Loucy (cell line): ENCODE measurements at regions not wholly inside any gene's neighbourhood (a gene's known extent, or its start where the extent isn't known, plus 50 kb on each side); places are given as distances from the start of the nearest gene placed in this dataset.

Experiments
- H2AFZ ChIP-seq: fragments of 200-600 bp; sonication (generic); 2 replicates; pipeline ENCODE4 v1.6.0; 2016; ENCODE audit warnings: antibody characterized with exemption, mild to moderate bottlenecking, low read length, moderate library complexity
- H3F3A ChIP-seq: fragments of 200-600 bp; 2 replicates; pipeline ENCODE4 v1.6.0; 2016; ENCODE audit warnings: antibody characterized with exemption, low read depth, mild to moderate bottlenecking
- H3K27me3 ChIP-seq: fragments of 200-600 bp; sonication (generic); 2 replicates; pipeline ENCODE4 v1.6.1; 2014; ENCODE audit warnings: low read length, mild to moderate bottlenecking; ENCODE audit not compliant: insufficient read depth, poor library complexity, severe bottlenecking
- H3K36me3 ChIP-seq: fragments of 200-600 bp; sonication (generic); 2 replicates; pipeline ENCODE4 v1.6.1; 2016; ENCODE audit warnings: low read length; ENCODE audit not compliant: insufficient read depth
- H3K4me1 ChIP-seq: fragments of 200-600 bp; sonication (generic); 2 replicates; pipeline ENCODE4 v1.5.1; 2014; ENCODE audit warnings: low read length, mild to moderate bottlenecking; ENCODE audit not compliant: insufficient read depth, poor library complexity, severe bottlenecking
- H3K4me2 ChIP-seq: fragments of 200-600 bp; sonication (generic); 2 replicates; pipeline ENCODE4 v1.6.0; 2014; ENCODE audit warnings: antibody characterized with exemption, low read length, low read depth, mild to moderate bottlenecking; ENCODE audit not compliant: poor library complexity, severe bottlenecking
- H3K4me3 ChIP-seq: fragments of 200-600 bp; sonication (generic); 2 replicates; pipeline ENCODE4 v1.5.1; 2014; ENCODE audit warnings: low read length, mild to moderate bottlenecking, mixed read lengths; ENCODE audit not compliant: poor library complexity, severe bottlenecking
- H3K79me2 ChIP-seq: fragments of 200-600 bp; sonication (generic); 2 replicates; pipeline ENCODE4 v1.6.1; 2014; ENCODE audit warnings: low read length; ENCODE audit not compliant: insufficient read depth
- H3K9ac ChIP-seq: fragments of 200-600 bp; sonication (generic); 2 replicates; pipeline ENCODE4 v1.6.0; 2014; ENCODE audit warnings: mild to moderate bottlenecking, low read depth, low read length, moderate library complexity; ENCODE audit not compliant: poor library complexity, severe bottlenecking
- H3K9me2 ChIP-seq: fragments of 200-600 bp; sonication (generic); replicated peaks from 2 replicates; pipeline ENCODE4 v1.6.1; 2016; ENCODE audit warnings: low read depth, low read length, mixed read lengths
- H3K9me3 ChIP-seq: fragments of 200-600 bp; sonication (generic); 2 replicates; pipeline ENCODE4 v1.6.1; 2014; ENCODE audit warnings: mild to moderate bottlenecking, antibody characterized with exemption, low read length, low read depth; ENCODE audit not compliant: insufficient read depth
- H4K20me1 ChIP-seq: fragments of 200-600 bp; sonication (generic); 2 replicates; pipeline ENCODE4 v1.6.0; 2014; ENCODE audit warnings: antibody characterized with exemption, low read length, mild to moderate bottlenecking; ENCODE audit not compliant: insufficient read depth, poor library complexity, severe bottlenecking
- CTCF ChIP-seq: fragments of 200-600 bp; sonication (generic); conservative IDR thresholded peaks from 2 replicates; pipeline ENCODE4 v1.5.1; 2014; ENCODE audit warnings: mild to moderate bottlenecking, antibody characterized with exemption, low read length
- EZH2phosphoT487 ChIP-seq: fragments of 200-600 bp; IDR thresholded peaks from 2 replicates; pipeline ENCODE4 v1.6.1; 2018; ENCODE audit warnings: antibody characterized with exemption, mild to moderate bottlenecking, moderate library complexity, borderline replicate concordance

DNA sequence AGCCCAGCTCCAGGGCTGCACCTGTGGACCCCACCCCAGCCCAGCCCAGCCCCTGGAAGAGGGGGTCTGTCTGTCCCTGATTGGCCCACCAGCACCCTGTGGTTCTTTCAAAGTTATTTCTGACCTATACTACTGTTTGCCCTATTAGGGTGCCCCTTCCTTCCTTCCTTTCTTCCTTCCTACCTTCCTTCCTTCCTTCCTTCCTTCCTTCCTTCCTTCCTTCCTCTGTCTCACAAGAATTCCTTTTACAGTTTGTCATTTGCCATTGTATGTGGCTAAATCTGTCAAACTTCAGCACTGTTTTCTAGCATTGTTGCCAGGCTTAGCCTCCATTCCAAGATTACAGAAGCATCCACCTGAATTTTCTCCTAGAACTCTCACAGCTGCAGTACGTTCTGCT lies 66.9 kb downstream of the KLF15 start:
- Histone ChIP-seq H3K4me1 (peaks cover 6% of the 10 kb centered on the region), H3K79me2 (no peaks in the 10 kb centered on the region), H3K27me3 (no peaks in the 10 kb centered on the region), H3K9ac (no peak overlapping the region), H3K9me2 (no peaks in the 10 kb centered on the region), H3K36me3 (no peaks in the 10 kb centered on the region), H3K9me3 (no peaks in the 10 kb centered on the region), H4K20me1 (no peaks in the 10 kb centered on the region), H3K4me2 (no peak overlapping the region), H2AFZ (no peak overlapping the region), H3F3A (no peaks in the 10 kb centered on the region), H3K4me3 (no peak overlapping the region)
- TF ChIP-seq EZH2phosphoT487 (no peak), CTCF (no peak)

DNA sequence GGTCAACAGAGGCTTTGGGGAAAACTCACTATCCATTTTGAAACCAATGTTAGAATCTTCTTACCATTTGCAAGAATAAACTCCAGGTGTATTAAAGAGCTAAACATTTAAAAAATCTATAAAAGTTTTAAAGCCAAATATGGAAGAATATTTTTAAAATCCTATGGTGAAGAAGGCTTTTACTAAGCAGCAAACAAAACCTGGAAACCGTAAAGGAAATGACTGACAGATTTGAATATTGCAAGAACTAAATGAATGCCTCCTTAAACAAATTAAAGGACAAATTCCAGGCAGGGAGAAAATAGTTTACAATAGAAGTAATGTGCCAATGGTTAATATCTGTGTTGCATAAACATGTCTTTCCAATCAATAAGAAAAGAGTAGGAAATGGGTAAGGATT lies 68.1 kb downstream of the KLF15 start:
- TF ChIP-seq EZH2phosphoT487: no peak
- TF ChIP-seq CTCF: no peak

DNA sequence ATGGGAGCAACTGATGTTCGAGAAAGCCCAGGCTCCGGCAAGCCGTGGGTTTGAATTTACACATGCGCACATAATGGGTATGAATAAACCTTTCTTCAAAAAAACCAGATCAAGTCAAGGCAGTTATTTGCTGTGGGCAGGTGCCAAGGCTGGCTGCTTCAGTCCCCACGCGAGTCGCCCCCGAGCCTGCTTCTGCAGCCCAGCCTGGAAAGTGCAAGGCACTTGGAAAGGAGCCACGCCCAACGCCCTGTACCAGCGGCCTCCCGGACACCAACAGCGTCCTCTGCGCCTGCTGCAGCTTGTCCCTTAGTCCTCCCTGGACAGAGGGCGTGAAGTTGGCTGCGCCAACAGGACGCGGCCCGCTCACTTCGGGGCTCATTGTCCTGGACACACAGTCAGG lies 68.9 kb downstream of the KLF15 start:
- no peaks in the 10 kb centered on the region for H3F3A ChIP-seq
- no peak overlapping the region for H3K4me2 ChIP-seq
- H2AFZ ChIP-seq: no peak overlapping the region

More for the DNA sequence above, 68.1 kb downstream of the KLF15 start:
- Histone ChIP-seq H3K4me1 (peaks cover 6% of the 10 kb centered on the region), H2AFZ (no peak overlapping the region), H3K79me2 (no peaks in the 10 kb centered on the region), H3K9ac (no peak overlapping the region), H4K20me1 (no peaks in the 10 kb centered on the region), H3F3A (no peaks in the 10 kb centered on the region), H3K9me3 (no peaks in the 10 kb centered on the region), H3K36me3 (no peaks in the 10 kb centered on the region), H3K9me2 (no peaks in the 10 kb centered on the region), H3K4me2 (no peak overlapping the region), H3K27me3 (no peaks in the 10 kb centered on the region), H3K4me3 (no peak overlapping the region)

DNA sequence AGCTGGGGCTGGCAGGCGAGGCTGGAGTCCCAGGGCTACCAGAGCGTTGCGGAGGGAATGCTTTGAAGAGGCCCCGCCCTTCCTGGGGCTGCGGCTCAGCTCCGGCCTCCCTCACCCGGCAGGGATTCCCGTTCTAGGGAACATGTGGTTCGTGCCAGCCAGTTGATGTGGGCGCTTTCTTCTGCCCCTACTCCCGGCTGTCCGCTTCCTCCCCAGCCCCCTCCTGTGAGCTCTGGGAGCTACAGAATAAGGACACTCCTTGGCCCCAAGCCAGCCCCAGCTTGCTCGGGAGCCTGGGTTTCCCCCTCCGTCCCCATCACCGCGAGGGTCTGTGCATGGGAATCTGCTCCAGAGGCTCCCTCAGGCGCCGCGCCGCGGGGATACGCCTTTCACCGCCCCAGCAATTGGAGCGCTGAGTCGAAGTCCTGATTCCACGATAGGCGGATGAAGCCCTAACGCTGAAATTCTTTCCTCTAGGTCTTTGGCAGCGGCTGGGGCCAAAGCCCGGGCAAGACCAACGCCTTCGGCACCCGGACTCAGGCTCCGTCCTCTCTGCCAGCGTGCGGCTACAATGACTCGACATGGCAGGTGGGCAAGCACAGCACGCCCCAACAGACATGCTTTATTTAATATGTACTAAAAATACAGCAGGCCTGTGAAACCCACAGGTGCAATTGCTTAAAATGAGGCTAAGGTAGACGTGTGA lies 69.5 kb downstream of the KLF15 start:
- H3K9me2 ChIP-seq: no peaks in the 10 kb centered on the region
- H4K20me1 ChIP-seq: no peaks in the 10 kb centered on the region
- H3K4me2 ChIP-seq: no peak overlapping the region
- no peaks in the 10 kb centered on the region for H3F3A ChIP-seq
- H3K9me3 ChIP-seq: no peaks in the 10 kb centered on the region
- H3K4me3 ChIP-seq: no peak overlapping the region
- H3K4me1 ChIP-seq: peaks cover 6% of the 10 kb centered on the region
- H3K36me3 ChIP-seq: no peaks in the 10 kb centered on the region
- no peak overlapping the region for H3K9ac ChIP-seq
- H3K27me3 ChIP-seq: no peaks in the 10 kb centered on the region
- H3K79me2 ChIP-seq: no peaks in the 10 kb centered on the region
- no peak overlapping the region for H2AFZ ChIP-seq
- TF ChIP-seq CTCF (no peak), EZH2phosphoT487 (no peak)

More for the DNA sequence above, 68.9 kb downstream of the KLF15 start:
- Histone ChIP-seq H3K27me3 (no peaks in the 10 kb centered on the region), H3K4me1 (peaks cover 6% of the 10 kb centered on the region), H3K9ac (no peak overlapping the region), H3K9me2 (no peaks in the 10 kb centered on the region), H3K4me3 (no peak overlapping the region), H4K20me1 (no peaks in the 10 kb centered on the region), H3K9me3 (no peaks in the 10 kb centered on the region), H3K79me2 (no peaks in the 10 kb centered on the region), H3K36me3 (no peaks in the 10 kb centered on the region)
- TF ChIP-seq EZH2phosphoT487: no peak
